Testis (tissue), 2 donors: ENCODE measurements at regions not wholly inside any gene's neighbourhood (a gene's known extent, or its start where the extent isn't known, plus 50 kb on each side); places are given as distances from the start of the nearest gene placed in this dataset.

Experiments
- DNase-seq: peaks from one replicate; pipeline ENCODE4 v3.0.0-alpha.2; 2019
- H3K27ac ChIP-seq, 2 donors: fragments of 200-600 bp; sonication (generic); one replicate each; pipeline ENCODE4 v1.5.1; 2019
- H3K27me3 ChIP-seq: fragments of 200-600 bp; sonication (generic); one replicate; pipeline ENCODE4 v1.5.1; 2019
- H3K36me3 ChIP-seq: fragments of 200-600 bp; sonication (generic); one replicate; pipeline ENCODE4 v1.5.1; 2017; ENCODE audit warnings: low read depth; ENCODE audit errors: missing control alignments
- H3K4me1 ChIP-seq: fragments of 200-600 bp; sonication (generic); one replicate; pipeline ENCODE4 v1.5.1; 2019
- H3K4me3 ChIP-seq, 2 donors: fragments of 200-600 bp; sonication (generic); one replicate each; pipeline ENCODE4 v1.5.1; 2017 to 2019
- H3K9me3 ChIP-seq: fragments of 200-600 bp; sonication (generic); one replicate; pipeline ENCODE4 v1.5.1; 2017
- POLR2A ChIP-seq: fragments of 450-650 bp; IDR thresholded peaks from one replicate; pipeline ENCODE4 v1.6.1; 2017; ENCODE audit warnings: antibody characterized with exemption, mild to moderate bottlenecking, moderate library complexity
- WGBS, 2 donors: methylation state at CpG; one replicate each; pipeline ENCODE4 v1.1.5; 2018; 5-methylcytosine and 5-hydroxymethylcytosine counted together
- intact Hi-C: fragments of 100-400 bp; cut with DNase I; formaldehyde crosslinking; loops from one replicate; pipeline ENCODE4 v1.15.1; 2023; ENCODE audit warnings: low total_unique reads
- TF ChIP-seq, protein P1 (sequence below), 3 experiments: fragments of 450-650 bp in 2 of 3; fragments of 200-600 bp in 1 of 3; sonication (generic) in 1 of 3; IDR thresholded peaks; one replicate each; pipeline ENCODE4 v1.5.1; 2016 to 2019; ENCODE audit warnings: antibody characterized with exemption in 3 of 3, mild to moderate bottlenecking in 2 of 3, moderate library complexity in 1 of 3

DNA sequence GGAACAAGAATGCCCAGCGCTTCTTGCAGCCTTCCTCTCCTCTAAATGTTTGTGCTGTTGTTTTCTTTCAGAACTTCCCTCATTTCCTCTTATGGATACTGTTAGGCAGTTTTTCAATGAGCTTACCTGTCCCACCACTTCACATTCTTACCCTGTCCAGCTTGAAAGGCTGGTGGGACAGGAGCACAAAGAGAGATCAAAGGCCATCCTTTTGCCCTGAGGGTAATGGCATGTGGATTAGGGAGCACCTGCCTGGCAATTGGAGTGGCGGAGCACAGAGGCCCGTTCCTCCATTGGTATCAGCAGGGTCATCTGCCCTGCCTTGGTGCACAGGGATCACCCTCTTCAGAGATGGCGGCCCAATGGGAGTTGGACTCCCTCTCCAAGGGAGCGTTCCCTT, 170.1 kb upstream of the UBE3A start:
- peaks cover 6% of the 10 kb centered on the region for H3K4me1 ChIP-seq
- no peaks in the 10 kb centered on the region for H3K9me3 ChIP-seq
- no peaks in the 10 kb centered on the region for H3K36me3 ChIP-seq
- intact Hi-C loops, result no loop called here
- no peak for TF ChIP-seq POLR2A
- TF ChIP-seq, protein P1, sequence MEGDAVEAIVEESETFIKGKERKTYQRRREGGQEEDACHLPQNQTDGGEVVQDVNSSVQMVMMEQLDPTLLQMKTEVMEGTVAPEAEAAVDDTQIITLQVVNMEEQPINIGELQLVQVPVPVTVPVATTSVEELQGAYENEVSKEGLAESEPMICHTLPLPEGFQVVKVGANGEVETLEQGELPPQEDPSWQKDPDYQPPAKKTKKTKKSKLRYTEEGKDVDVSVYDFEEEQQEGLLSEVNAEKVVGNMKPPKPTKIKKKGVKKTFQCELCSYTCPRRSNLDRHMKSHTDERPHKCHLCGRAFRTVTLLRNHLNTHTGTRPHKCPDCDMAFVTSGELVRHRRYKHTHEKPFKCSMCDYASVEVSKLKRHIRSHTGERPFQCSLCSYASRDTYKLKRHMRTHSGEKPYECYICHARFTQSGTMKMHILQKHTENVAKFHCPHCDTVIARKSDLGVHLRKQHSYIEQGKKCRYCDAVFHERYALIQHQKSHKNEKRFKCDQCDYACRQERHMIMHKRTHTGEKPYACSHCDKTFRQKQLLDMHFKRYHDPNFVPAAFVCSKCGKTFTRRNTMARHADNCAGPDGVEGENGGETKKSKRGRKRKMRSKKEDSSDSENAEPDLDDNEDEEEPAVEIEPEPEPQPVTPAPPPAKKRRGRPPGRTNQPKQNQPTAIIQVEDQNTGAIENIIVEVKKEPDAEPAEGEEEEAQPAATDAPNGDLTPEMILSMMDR (IDR thresholded peaks at IDR 0.05), result no peak
- WGBS, 2 donors, result 87 to 98% methylated on average over 5 of the region's 5 CpGs
- no peak overlapping the region for H3K4me3 ChIP-seq
- H3K27ac ChIP-seq, result no peak overlapping the region
- no peaks in the 10 kb centered on the region for H3K27me3 ChIP-seq
- DNase-seq, result no peak

DNA sequence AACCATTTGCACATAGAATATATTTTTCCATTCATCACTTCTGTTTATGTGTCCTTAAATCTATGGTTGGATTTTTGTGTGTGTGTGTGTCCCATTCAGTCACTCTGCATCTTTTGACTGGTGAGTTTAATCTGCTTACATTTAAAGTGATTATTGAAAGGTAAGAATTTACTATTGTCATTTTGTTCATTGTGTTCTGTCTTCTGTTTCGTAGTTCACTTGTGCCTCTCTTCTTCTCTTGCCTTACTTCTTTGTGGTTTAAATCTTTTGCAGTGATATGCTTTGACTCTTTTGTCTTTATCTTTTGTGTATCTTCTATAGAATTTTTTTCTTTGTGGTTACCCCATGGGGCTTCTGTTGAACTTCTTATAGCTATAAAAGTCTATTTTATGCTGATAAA, 166.3 kb upstream of the UBE3A start:
- WGBS, 2 donors, result 95 to 97% methylated on average over 1 of the region's 1 CpG
- no peak for DNase-seq
- no peaks in the 10 kb centered on the region for H3K4me1 ChIP-seq
- H3K36me3 ChIP-seq, result no peaks in the 10 kb centered on the region
- H3K27ac ChIP-seq, result no peak overlapping the region
- H3K9me3 ChIP-seq, result no peaks in the 10 kb centered on the region
- intact Hi-C loops, result no loop called here
- no peaks in the 10 kb centered on the region for H3K27me3 ChIP-seq
- TF ChIP-seq, protein P1 (IDR thresholded peaks at IDR 0.05), result no peak
- TF ChIP-seq POLR2A, result no peak
- no peak overlapping the region for H3K4me3 ChIP-seq

DNA sequence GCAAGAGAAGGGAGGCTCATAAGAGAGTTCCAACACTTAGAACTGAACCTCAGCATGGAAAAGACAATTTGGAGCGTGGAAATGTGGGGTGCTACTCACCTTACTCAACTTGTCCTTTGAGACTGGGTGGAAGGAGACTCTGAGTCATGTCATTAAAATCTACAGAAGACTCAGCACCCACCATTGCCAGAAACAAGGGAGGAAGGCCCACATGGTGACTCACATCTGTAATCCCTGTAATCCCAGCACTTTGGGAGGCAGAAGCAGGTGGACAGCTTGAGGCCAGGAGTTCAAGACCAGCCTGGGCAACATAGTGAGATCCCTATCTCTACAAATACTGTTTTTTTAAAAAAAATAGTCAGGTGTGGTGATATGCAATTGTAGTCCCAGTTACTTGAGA, 161.9 kb upstream of the UBE3A start:
- H3K27me3 ChIP-seq, result no peaks in the 10 kb centered on the region
- H3K36me3 ChIP-seq, result no peaks in the 10 kb centered on the region
- no peak for DNase-seq
- no peak overlapping the region for H3K27ac ChIP-seq
- no peaks in the 10 kb centered on the region for H3K4me1 ChIP-seq
- 91 to 93% methylated on average over 1 of the region's 1 CpG for WGBS, 2 donors
- intact Hi-C loops, result no loop called here
- no peaks in the 10 kb centered on the region for H3K9me3 ChIP-seq
- no peak overlapping the region for H3K4me3 ChIP-seq
- TF ChIP-seq, protein P1 (IDR thresholded peaks at IDR 0.05), result no peak
- no peak for TF ChIP-seq POLR2A

DNA sequence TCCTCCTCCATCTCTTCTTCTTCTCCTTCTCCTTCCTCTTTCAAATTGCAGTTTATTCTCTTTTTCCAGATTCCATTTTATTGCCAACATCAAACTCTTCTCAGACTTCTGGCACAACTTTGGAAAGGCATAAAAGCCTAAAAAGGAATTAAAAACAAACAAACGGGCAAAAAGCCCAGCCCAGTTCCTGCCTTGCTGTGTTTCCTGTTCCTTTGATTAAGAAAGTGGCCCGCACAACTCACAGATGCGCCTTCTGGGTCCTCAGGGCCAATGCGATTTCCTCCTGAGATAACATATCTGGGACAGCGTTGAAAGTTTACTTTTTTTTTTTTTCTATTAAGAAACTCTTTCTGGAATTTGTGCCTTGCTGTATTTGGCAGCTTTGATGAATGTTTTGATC, 158.7 kb upstream of the UBE3A start:
- H3K9me3 ChIP-seq, result no peaks in the 10 kb centered on the region
- H3K27ac ChIP-seq, result no peak overlapping the region
- H3K27me3 ChIP-seq, result no peaks in the 10 kb centered on the region
- H3K36me3 ChIP-seq, result no peaks in the 10 kb centered on the region
- no peak for DNase-seq
- intact Hi-C loops, result no loop called here
- 18 to 20% methylated on average over 5 of the region's 5 CpGs for WGBS, 2 donors
- no peak overlapping the region for H3K4me3 ChIP-seq
- TF ChIP-seq, protein P1 (IDR thresholded peaks at IDR 0.05), result no peak
- no peak for TF ChIP-seq POLR2A
- H3K4me1 ChIP-seq, result no peaks in the 10 kb centered on the region

DNA sequence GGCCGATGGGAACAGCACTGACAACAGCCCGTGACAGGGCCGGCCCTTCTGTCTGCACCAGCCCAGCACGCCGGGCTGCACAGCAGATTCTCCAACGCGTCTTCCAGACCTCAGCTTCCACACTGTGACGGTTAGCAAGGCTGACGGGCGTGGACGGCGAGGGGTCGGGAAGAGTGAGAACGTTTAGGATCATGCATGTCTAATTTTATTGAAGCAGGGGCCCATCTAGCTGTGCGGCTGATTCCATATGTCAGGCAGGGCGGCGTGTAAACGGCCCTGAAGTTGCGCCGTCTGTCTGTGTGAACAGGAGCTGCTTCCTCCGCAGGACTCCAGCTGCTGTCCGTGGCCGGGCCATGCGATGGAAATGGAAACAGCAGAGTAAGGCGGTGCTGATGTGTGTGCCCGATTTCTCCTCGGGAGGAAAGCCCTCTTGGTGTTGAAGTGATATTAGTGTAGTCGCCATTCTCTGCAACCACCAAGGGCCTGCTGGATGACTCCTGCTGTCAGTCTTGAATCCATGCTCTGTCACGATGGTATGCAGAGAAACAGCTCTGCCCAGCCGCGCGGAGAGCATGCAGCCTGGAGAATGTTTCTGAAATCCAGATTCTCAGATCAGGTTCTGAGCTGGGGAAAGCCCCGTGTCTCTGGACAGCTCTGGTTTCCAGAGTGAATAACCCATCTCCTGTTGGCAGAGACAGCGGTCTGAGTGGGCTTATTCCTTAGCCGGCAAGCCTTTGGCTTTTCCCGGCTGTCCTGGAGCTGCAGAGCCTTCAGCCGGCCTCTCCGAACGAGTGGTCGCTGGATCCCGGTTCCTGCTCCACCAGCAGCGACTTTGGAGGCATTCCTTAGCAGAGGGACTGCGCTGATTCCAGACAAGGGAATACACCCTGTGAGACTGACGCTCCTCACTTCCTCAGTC, 158.1 kb upstream of the UBE3A start:
- H3K36me3 ChIP-seq, result no peaks in the 10 kb centered on the region
- H3K27ac ChIP-seq, result no peak overlapping the region
- no peaks in the 10 kb centered on the region for H3K27me3 ChIP-seq
- no peak for TF ChIP-seq POLR2A
- TF ChIP-seq, protein P1 (IDR thresholded peaks at IDR 0.05), result no peak
- no peaks in the 10 kb centered on the region for H3K4me1 ChIP-seq
- DNase-seq, result no peak
- intact Hi-C loops, result no loop called here
- H3K4me3 ChIP-seq, result peak overlapping the region in 1 of 2 donors; percentile 8
- H3K9me3 ChIP-seq, result no peaks in the 10 kb centered on the region
- WGBS, 2 donors, result 54 to 64% methylated on average over 33 to 44 of the region's 44 CpGs
